ENCODE measurements at regions not wholly inside any gene's neighbourhood (a gene's known extent, or its start where the extent isn't known, plus 50 kb on each side); places are given as distances from the start of the nearest gene placed in this dataset.

DNA sequence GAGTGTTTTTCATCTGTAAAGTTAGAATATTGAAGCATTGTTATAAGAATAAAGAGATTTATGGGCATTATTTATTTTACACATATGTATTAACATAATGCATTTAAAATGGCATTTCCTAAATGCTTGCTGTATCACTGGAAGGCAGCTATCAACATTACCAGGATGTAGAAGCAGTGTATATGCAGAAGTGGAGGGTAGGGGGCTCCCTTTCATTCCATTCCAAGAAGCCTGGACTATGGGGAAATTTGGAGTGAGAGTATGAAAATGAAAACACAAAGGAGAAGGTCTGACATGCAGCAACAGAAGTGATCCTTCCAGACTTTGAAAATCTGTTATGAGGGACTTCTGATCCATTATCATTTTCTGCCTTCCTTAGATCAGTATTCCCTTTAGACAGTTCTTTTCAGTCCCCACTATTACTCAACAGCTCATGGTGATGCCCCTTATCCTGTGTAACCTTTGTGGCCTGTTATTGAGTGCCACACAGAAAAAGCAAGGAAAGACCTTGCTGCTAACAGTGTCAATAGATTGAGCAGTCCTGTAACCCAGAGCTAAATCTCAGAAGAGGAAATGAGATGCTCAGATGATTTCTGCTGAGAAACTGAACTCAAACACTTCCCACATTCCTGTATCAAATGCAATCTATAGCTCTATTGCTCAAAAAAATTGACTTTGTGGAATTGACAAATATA is 216.6 kb downstream of the HNMT start:
- DNase-seq: no peak

DNA sequence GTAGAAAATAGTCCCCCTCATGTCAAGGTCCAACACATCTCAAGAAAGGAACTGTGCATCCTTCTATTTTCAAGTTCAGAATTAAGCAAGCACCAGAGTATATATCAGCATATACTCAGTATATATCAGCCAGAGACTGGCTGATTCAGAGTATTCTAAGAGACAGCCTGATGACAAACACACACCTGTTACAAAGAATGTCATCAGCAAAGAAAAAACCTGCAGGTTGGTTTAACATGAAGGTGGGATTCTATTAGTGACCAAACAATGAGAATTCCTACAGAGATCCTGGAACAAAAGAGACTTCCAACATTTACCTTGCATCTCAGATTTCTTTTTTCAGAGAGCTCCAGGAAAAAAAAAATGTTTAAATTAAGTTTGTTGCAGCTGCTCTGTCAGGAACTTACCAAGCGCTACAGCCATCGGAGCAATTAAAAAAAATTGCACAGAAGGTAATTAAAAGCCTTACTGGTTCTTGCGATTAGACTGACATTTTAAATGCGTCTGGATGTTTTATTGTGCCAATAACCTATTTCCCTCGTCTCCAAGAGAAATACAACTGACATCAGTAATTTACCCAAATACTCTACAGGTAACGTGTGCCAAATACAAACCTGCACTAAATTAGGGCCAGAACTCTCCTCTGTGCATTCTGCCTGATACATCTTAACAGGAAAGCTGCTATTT is 218.1 kb downstream of the HNMT start:
- DNase-seq: no peak

- DNase-seq: no peak
These were observed 218.7 kb downstream of the HNMT start for GRCh38 chr2:138182937-138183312.

DNA sequence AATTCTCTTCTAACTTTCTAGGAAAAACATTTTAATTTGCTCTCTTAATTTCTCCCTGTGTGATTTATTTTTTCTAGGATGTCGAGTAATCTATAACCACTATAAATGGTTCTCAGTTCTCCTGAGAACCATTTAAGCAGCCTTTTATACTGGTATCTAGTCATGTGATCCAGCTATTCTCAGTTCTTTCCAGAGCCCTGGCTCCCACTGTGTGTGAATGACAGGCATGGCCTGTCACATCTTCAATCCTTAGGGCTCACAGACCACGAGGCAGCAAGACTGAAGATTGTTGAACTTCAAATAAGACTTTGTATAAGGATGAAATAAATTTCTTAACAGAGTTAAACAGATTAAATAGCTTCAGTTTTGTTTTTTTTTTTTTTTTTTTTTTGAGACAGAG is 219.4 kb downstream of the HNMT start:
- DNase-seq: no peak

DNA sequence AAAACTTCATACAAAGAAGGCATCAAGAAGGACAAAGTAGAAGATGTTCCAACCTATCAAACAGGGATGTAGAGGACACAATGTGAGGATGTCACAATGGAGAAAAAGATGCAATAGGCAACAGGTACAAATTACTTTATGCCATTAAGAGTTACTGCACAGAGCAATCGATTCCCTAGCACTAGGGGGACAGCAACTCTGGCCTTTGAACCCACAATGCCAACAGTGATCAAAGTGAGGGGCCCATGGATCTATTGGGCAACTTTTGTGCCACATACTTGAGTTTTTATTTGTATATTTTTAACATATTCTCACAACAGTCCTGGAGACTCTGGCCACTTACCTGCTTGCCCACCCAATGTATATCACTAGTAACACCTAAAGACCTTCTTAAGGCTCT is 220.2 kb downstream of the HNMT start:
- no peak for DNase-seq

DNA sequence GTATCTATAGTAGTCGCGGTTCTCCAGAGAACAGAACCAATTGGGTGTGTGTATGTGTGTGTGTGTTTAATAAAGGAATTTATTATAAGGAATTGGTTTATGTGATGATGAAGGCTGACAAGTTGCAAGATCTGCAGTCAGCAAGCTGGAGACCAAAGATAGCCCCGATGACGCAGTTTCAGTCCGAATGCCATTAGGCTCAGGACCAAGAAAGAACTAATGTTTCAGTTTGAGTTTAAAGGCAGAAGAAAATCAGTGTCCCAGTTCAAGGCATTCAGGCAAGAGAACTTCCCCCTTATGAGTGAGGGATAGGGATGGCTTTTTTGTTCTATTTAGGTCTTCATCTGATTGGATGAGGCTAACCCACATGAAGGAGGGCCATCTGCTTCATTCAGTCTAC is 221.6 kb downstream of the HNMT start:
- DNase-seq: no peak

- DNase-seq: peak; percentile 14 to 19
These were observed 222.9 kb downstream of the HNMT start for GRCh38 chr2:138187221-138187620.

DNA sequence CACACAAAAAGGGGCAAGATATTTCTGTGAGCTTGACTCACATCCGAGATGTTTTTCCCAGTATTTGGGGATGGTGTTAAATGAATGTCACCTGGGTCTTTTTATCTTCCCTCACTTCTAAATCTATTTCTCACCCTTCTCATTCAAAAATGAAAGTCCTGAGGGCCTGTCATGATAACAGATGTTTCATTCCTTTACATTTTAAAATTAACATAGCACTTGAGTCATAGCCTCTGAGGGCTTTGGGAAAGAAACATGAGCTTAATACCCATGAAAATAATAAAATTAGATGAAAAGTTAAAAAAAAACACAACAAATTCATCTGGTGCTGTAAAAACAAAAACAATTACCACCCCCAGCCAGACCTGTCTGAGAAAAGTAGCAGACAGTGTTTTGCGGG is 226.7 kb downstream of the HNMT start:
- DNase-seq: no peak

- no peak for DNase-seq
These were observed 229.3 kb downstream of the HNMT start for GRCh38 chr2:138193416-138194213.

DNA sequence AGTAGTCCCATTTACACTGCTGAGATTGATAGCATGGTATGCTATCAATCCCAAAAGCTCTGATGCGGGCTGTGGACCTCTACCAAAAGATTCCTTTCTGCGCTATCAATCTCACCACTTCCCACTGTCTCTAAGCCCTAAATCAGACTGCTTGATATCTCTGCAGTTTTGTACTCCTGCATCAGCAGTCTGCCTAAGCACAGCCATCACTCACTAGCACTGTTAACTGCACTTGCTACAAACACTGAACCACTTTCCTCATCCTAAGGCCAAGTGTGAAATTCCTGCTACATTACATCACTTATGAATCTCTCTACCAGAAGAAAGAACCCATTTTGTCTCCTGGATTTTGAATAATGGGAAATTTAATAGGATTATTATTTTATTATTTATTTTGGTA is 237.0 kb downstream of the HNMT start:
- no peak for DNase-seq

DNA sequence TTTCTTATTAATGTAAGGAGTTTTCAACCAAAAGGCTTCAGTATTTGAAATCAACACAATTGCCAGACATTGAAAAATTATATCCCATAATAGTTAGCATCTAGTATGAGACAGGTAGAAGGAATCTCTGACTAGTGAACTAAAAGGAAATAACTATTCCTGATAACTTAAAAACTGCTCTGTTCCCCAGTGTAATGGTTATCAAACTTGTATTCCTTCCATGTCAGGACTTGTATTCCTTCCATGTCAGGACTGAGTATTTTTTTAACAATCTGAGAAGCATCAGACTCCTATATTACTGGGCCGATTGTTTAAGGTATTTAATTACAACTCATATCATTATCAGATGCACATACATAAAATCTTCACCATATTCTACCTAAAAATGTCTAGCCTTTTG is 238.5 kb downstream of the HNMT start:
- no peak for DNase-seq

- no peak for DNase-seq
These were observed 241.0 kb downstream of the HNMT start for GRCh38 chr2:138205281-138205680.

DNA sequence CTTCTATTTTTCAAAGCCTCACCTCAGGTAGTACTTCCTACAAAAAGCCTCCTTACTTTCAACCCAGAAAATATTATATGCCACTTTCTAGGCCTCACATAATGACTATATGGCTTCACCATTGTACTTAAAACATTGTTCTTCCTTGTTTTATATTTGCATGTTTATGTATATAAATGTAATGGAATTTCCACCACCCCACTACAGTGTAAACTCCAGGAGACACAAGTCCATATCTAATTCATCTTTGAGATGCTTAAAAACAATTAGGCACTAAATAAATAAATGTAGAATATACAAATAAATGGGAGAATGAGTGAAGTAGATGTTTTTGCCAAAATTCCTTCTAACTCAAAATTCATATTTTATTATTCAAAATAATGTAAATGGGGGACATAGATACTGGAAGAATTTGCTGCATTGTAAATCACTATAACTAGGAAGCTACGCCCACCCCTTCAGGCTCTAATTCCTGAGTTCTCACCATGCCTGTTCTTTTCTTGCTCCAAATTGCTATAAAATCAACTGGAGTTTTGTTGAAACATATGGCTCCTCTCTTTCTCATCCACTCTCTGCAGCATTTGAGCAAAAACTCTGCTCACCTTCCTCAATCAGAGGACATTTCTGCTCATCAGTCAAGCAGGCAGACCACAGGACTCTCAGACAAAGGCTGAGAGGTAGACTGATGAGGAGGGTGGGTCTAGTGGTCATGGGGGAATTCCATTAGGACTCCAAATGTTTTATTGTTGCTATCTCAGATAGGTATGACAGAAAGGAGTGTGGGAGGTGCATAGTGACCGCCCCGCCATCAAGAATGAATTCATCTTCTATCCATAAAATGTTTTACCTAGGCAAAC is 243.0 kb downstream of the HNMT start:
- no peak for DNase-seq

DNA sequence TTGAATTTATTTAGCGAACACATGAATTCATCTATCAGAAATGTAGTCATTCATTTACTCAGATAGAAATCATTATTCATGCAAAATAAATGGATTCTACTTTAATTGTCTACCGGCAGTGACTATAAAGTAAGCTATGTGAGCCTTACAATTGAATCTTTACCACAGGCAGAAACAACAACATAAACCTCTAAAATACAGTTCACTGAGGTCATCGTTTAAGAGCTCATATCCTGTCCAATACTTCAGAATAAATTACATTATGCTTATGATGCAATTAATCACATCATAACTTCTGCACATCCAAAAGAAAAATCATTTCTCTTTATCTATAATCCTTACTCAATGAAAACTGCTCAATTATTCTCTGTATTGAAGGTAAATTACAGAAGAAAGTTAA is 244.7 kb downstream of the HNMT start:
- no peak for DNase-seq

DNA sequence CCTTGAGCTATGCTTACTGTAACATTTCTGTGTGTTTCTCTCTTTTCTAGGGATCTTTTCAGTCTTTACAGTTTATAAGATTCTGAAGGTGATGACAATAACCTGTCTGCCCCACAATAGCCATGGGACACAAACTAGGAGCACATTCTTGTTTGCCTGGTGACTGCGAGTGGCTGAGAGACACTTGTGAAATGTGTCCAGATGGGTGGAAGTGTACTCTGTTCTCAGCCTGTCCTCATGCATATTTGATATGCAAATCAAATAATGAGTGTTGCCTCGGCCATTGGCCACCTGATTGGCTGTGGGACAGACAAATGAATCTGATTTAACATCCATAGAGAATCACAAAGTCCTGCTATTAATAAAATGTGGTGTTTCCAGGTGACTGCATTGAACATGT is 246.2 kb downstream of the HNMT start:
- no peak for DNase-seq

DNA sequence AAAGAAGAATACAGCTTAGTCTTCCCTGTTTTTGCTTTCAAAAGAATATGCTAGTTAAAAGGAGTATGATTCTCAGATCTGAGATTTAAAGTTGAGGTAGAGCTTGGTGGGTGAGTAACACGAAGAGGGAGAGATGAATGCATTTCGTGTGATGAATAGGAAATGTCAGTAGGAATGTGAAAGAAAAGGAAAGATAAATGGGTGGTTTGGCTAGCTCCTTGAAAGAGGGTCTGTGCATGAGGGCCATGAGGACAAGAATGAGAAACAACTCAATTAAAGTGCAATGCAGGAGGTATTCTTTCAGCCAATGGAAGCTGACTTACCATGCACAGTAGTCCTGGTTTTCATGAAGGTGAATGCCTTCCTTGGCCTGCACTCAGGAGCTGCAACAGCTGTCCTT is 248.2 kb downstream of the HNMT start:
- DNase-seq: no peak

DNA sequence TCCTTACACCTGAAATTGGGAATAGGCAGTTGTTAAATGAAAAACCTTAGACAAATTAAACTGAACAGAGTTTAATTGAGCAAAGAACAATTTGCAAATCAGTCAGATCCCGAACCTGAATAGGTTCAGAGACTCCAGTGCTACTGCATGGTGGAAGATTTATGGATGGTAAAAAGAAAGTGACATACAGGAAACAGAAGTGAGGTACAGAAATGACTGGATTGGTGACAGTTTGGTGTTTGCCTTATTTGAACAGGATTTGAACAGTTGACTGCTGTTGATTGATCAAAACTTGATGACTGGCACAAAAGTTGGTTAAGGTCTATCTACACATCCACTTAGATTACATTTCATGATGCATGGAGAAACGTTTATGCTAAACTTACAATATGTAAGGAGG is 248.8 kb downstream of the HNMT start:
- DNase-seq: no peak

DNA sequence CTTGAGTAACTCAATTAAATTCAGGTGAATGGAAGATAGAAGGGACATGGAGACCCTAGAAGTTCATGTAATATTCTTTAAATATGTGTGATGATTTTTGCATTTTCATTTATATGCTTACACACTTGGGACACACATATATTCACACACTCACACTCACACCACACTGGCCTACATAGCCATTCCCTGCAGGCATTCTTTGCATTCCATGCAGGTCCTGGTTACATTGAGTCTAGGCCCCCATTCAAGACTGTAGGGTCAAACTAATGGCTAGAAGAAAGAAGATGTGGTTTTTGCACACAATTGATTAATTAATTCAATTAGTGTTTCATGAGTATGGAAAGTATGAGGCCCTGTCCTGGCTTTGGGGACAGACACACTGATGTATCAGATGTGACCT is 249.4 kb downstream of the HNMT start:
- DNase-seq: no peak

DNA sequence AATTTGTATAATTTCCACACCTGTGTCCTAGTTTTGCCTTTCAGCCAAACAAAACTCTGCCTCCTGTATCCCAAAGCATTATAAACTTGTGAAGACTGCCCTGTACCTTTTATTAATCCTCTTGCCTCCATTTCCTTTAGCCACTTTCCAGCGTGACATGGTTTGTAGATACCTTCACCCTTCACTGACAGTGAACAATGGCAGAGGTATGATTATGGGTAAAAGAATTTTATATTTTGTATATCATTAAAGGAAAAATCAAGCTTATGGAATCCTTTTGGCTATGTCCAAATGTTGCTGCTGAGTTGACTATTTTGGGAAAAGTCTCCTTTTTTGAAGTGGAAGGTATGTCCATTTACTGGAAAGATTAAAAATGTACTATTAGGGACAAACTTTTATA is 251.7 kb downstream of the HNMT start:
- no peak for DNase-seq

DNA sequence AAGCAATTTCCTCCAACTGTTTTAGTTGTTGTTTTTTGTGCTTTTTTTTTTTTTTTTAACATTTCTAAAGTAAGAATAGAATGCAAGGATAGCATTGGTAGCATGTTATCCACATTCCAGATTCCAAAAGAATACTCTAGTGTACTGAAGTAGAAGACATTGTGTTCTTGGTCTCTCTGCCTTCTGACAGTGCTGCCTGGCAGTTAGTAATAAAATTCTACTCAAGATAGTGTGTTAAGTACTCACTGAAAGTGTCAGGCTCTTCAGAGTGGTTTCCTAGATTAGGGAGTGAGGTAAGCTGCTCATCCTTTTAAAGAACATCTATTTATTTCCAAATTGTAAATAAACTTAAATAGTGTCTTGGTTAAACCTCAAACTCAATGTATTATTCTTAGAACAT is 253.7 kb downstream of the HNMT start:
- DNase-seq: no peak

- DNase-seq: no peak
These were observed 254.1 kb downstream of the HNMT start for GRCh38 chr2:138218397-138218796.

GRCh38 chr2:138219961-138220360 is 255.7 kb downstream of the HNMT start:
- no peak for DNase-seq

DNA sequence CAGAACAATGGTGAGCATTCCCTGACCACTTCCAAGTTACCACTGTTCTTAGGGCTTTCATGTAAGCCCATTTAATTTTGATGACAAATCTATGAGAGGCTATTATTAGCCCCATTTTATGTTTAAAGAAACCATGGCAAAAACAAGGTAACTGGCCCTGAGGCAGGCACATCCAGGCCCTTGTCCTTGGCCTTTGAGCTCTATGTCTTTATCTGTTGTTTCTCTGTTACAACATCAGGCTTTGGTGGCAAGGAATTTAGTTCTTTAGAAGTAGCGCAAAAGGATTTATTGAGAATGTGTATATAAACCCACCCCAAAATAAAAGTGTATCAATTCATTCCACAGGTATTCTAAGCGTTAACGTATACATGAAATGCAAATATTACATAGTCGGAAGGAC is 257.1 kb downstream of the HNMT start:
- DNase-seq: no peak
